ENCODE measurements at regions not wholly inside any gene's neighbourhood (a gene's known extent, or its start where the extent isn't known, plus 50 kb on each side); places are given as distances from the start of the nearest gene placed in this dataset.

- H3K9ac ChIP-seq (ENCODE audit: low read length): no peak overlapping the region
- H3K27me3 ChIP-seq (ENCODE audit: low read depth, low read length): peaks cover 6% of the 10 kb centered on the region; the same call in 1 of the 2 replicates
- no peak overlapping the region for H2AFZ ChIP-seq (ENCODE audit: low read depth, low read length)
- no peak overlapping the region for H3K27ac ChIP-seq (ENCODE audit: low read length)
- no peaks in the 10 kb centered on the region for H4K20me1 ChIP-seq (ENCODE audit: insufficient read depth, low read length)
- no peaks in the 10 kb centered on the region for H3K79me2 ChIP-seq (ENCODE audit: low read length)
- no peak overlapping the region for H3K4me3 ChIP-seq (ENCODE audit: low read length)
- TF ChIP-seq CTCF (IDR thresholded peaks at IDR 0.05; ENCODE audit: low read depth, low read length) (no peak), EZH2phosphoT487 (IDR thresholded peaks at IDR 0.05; ENCODE audit: low read depth) (no peak)
- H3K9me3 ChIP-seq (ENCODE audit: insufficient read depth, low read length): no peaks in the 10 kb centered on the region
- no peaks in the 10 kb centered on the region for H3K4me1 ChIP-seq (ENCODE audit: low read length)
- H3K4me2 ChIP-seq (ENCODE audit: low read length): no peak overlapping the region
- H3K36me3 ChIP-seq (replicated peaks; ENCODE audit: low read depth, low read length): no peaks in the 10 kb centered on the region
Observed at GRCh38 chr16:26189536-26189935, 497.8 kb downstream of the HS3ST4 start.

- Histone ChIP-seq H3K27me3 (ENCODE audit: low read depth, low read length) (no peaks in the 10 kb centered on the region), H3K4me3 (ENCODE audit: low read length) (no peak overlapping the region), H3K27ac (ENCODE audit: low read length) (no peak overlapping the region), H4K20me1 (ENCODE audit: insufficient read depth, low read length) (no peaks in the 10 kb centered on the region), H3K4me1 (ENCODE audit: low read length) (no peaks in the 10 kb centered on the region), H2AFZ (ENCODE audit: low read depth, low read length) (no peak overlapping the region), H3K9me3 (ENCODE audit: insufficient read depth, low read length) (no peaks in the 10 kb centered on the region), H3K79me2 (ENCODE audit: low read length) (no peaks in the 10 kb centered on the region), H3K36me3 (replicated peaks; ENCODE audit: low read depth, low read length) (no peaks in the 10 kb centered on the region), H3K4me2 (ENCODE audit: low read length) (no peak overlapping the region), H3K9ac (ENCODE audit: low read length) (no peak overlapping the region)
- TF ChIP-seq CTCF (IDR thresholded peaks at IDR 0.05; ENCODE audit: low read depth, low read length) (no peak), EZH2phosphoT487 (IDR thresholded peaks at IDR 0.05; ENCODE audit: low read depth) (no peak)
Observed at GRCh38 chr16:26194526-26194925, 502.8 kb downstream of the HS3ST4 start.

GRCh38 chr16:26195225-26195624 is 503.5 kb downstream of the HS3ST4 start:
- no peak overlapping the region for H2AFZ ChIP-seq (ENCODE audit: low read depth, low read length)
- no peaks in the 10 kb centered on the region for H3K27me3 ChIP-seq (ENCODE audit: low read depth, low read length)
- H3K4me3 ChIP-seq (ENCODE audit: low read length): no peak overlapping the region
- no peaks in the 10 kb centered on the region for H4K20me1 ChIP-seq (ENCODE audit: insufficient read depth, low read length)
- no peak overlapping the region for H3K4me2 ChIP-seq (ENCODE audit: low read length)
- no peak for TF ChIP-seq CTCF (IDR thresholded peaks at IDR 0.05; ENCODE audit: low read depth, low read length)
- no peak for TF ChIP-seq EZH2phosphoT487 (IDR thresholded peaks at IDR 0.05; ENCODE audit: low read depth)
- H3K79me2 ChIP-seq (ENCODE audit: low read length): no peaks in the 10 kb centered on the region
- H3K36me3 ChIP-seq (replicated peaks; ENCODE audit: low read depth, low read length): no peaks in the 10 kb centered on the region
- no peak overlapping the region for H3K9ac ChIP-seq (ENCODE audit: low read length)
- no peak overlapping the region for H3K27ac ChIP-seq (ENCODE audit: low read length)
- H3K4me1 ChIP-seq (ENCODE audit: low read length): no peaks in the 10 kb centered on the region
- no peaks in the 10 kb centered on the region for H3K9me3 ChIP-seq (ENCODE audit: insufficient read depth, low read length)

GRCh38 chr16:26196310-26196709 is 504.6 kb downstream of the HS3ST4 start:
- H3K4me1 ChIP-seq (ENCODE audit: low read length): no peaks in the 10 kb centered on the region
- no peak overlapping the region for H2AFZ ChIP-seq (ENCODE audit: low read depth, low read length)
- H3K27ac ChIP-seq (ENCODE audit: low read length): no peak overlapping the region
- H3K4me3 ChIP-seq (ENCODE audit: low read length): no peak overlapping the region
- no peaks in the 10 kb centered on the region for H3K9me3 ChIP-seq (ENCODE audit: insufficient read depth, low read length)
- no peak overlapping the region for H3K4me2 ChIP-seq (ENCODE audit: low read length)
- no peaks in the 10 kb centered on the region for H3K27me3 ChIP-seq (ENCODE audit: low read depth, low read length)
- no peak for TF ChIP-seq EZH2phosphoT487 (IDR thresholded peaks at IDR 0.05; ENCODE audit: low read depth)
- TF ChIP-seq CTCF (IDR thresholded peaks at IDR 0.05; ENCODE audit: low read depth, low read length): no peak
- H3K9ac ChIP-seq (ENCODE audit: low read length): no peak overlapping the region
- no peaks in the 10 kb centered on the region for H4K20me1 ChIP-seq (ENCODE audit: insufficient read depth, low read length)
- H3K79me2 ChIP-seq (ENCODE audit: low read length): no peaks in the 10 kb centered on the region
- H3K36me3 ChIP-seq (replicated peaks; ENCODE audit: low read depth, low read length): no peaks in the 10 kb centered on the region

All from OCI-LY3 (cell line).